GM23338 (cell line): ENCODE measurements at regions not wholly inside any gene's neighbourhood (a gene's known extent, or its start where the extent isn't known, plus 50 kb on each side); places are given as distances from the start of the nearest gene placed in this dataset.

ENCODE experiments used
- CTCF ChIP-seq, 2 experiments: fragments of 200-600 bp in 1 of 2; sonication (generic) in 1 of 2; conservative IDR thresholded peaks; 2 replicates each; pipeline versions ENCODE4 v1.5.1 to v1.6.1; 2016 to 2017; ENCODE audit warnings: antibody characterized with exemption in 2 of 2, low read depth in 2 of 2, mild to moderate bottlenecking in 2 of 2, moderate library complexity in 1 of 2
- JUNB ChIP-seq: IDR thresholded peaks from one replicate; pipeline ENCODE4 v1.6.1; 2016; ENCODE audit warnings: antibody characterized with exemption; ENCODE audit not compliant: unreplicated experiment
- ZNF331 ChIP-seq: fragments of 250-450 bp; sonication (Bioruptor Pico); IDR thresholded peaks from 2 replicates; pipeline ENCODE4 v1.5.0; 2020; ENCODE audit warnings: low read depth, mild to moderate bottlenecking, moderate library complexity

- no peak for TF ChIP-seq JUNB
- no peak for TF ChIP-seq ZNF331 (CRISPR knock-in tag)
- TF ChIP-seq CTCF (conservative IDR thresholded peaks at IDR 0.05; ENCODE audit: low read depth in 2 of 2): no peak
Observed at GRCh38 chr6:40331545-40331944, 255.6 kb downstream of the LRFN2 start.
